H1 (cell line): ENCODE measurements at regions not wholly inside any gene's neighbourhood (a gene's known extent, or its start where the extent isn't known, plus 50 kb on each side); places are given as distances from the start of the nearest gene placed in this dataset.

Source experiments
- EZH2 ChIP-seq: fragments of 200-600 bp; sonication (generic); IDR thresholded peaks from 2 replicates; pipeline ENCODE4 v1.7.1; 2012; ENCODE audit warnings: low read depth, mild to moderate bottlenecking, moderate library complexity, low read length, inconsistent platforms; ENCODE audit not compliant: severe bottlenecking
- RNF2 ChIP-seq: fragments of 200-900, 300-1000 bp; sonication (generic); IDR thresholded peaks from 2 replicates; pipeline ENCODE4 v1.7.1; 2016; ENCODE audit warnings: borderline replicate concordance, low read depth, mild to moderate bottlenecking, antibody characterized with exemption, low read length; ENCODE audit not compliant: poor library complexity, severe bottlenecking; ENCODE audit errors: missing control alignments
- TF ChIP-seq, protein P1 (sequence below), 3 experiments: IDR thresholded peaks; 1 replicate in 2 of 3; 2 replicates in 1 of 3; pipeline versions ENCODE4 v1.5.1 to v1.6.1; 2011; ENCODE audit warnings: low read length in 3 of 3, mild to moderate bottlenecking in 3 of 3, inconsistent platforms in 2 of 3, low read depth in 1 of 3, moderate library complexity in 1 of 3; ENCODE audit not compliant: insufficient read depth in 1 of 3; ENCODE audit errors: control extremely low read depth in 1 of 3

DNA sequence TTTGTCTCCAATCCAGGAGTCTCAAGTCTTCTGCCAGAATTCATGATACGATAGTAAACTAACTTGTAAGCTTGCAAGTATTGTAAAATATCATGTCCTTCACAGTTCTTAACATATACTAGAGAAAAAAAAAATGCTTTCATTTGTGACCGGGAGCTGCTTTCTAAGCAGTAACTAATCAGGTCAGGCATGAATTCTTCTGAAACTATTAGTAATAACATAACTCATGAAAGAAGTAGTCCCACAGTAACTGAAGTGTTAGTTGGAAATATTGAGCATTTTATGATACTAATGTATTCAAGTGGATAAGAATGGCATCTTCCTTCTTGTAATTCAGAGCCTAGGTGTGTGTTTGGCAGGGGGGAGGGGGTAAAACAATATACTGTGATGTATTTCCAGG lies 665.6 kb downstream of the DNAJB9 start:
- TF ChIP-seq RNF2 (no peak), EZH2 (no peak)
- TF ChIP-seq, protein P1, sequence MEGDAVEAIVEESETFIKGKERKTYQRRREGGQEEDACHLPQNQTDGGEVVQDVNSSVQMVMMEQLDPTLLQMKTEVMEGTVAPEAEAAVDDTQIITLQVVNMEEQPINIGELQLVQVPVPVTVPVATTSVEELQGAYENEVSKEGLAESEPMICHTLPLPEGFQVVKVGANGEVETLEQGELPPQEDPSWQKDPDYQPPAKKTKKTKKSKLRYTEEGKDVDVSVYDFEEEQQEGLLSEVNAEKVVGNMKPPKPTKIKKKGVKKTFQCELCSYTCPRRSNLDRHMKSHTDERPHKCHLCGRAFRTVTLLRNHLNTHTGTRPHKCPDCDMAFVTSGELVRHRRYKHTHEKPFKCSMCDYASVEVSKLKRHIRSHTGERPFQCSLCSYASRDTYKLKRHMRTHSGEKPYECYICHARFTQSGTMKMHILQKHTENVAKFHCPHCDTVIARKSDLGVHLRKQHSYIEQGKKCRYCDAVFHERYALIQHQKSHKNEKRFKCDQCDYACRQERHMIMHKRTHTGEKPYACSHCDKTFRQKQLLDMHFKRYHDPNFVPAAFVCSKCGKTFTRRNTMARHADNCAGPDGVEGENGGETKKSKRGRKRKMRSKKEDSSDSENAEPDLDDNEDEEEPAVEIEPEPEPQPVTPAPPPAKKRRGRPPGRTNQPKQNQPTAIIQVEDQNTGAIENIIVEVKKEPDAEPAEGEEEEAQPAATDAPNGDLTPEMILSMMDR (IDR thresholded peaks at IDR 0.05; ENCODE audit: control extremely low read depth in 1 of 3, insufficient read depth in 1 of 3, low read depth in 1 of 3, low read length in 3 of 3) = no peak
